Lower leg skin (tissue), 3 donors: ENCODE measurements at regions not wholly inside any gene's neighbourhood (a gene's known extent, or its start where the extent isn't known, plus 50 kb on each side); places are given as distances from the start of the nearest gene placed in this dataset.

ENCODE experiments used
- POLR2A ChIP-seq, 2 donors: fragments of 450-650 bp; IDR thresholded peaks; one replicate each; pipeline ENCODE4 v1.6.1; 2016 to 2017; ENCODE audit warnings: antibody characterized with exemption in 2 of 2, mild to moderate bottlenecking in 1 of 2, moderate library complexity in 1 of 2
- TF ChIP-seq, protein P1 (sequence below), 3 donors: fragments of 450-650 bp; IDR thresholded peaks; one replicate each; pipeline ENCODE4 v1.5.1; 2016; ENCODE audit warnings: antibody characterized with exemption in 3 of 3, mild to moderate bottlenecking in 3 of 3, moderate library complexity in 2 of 3

DNA sequence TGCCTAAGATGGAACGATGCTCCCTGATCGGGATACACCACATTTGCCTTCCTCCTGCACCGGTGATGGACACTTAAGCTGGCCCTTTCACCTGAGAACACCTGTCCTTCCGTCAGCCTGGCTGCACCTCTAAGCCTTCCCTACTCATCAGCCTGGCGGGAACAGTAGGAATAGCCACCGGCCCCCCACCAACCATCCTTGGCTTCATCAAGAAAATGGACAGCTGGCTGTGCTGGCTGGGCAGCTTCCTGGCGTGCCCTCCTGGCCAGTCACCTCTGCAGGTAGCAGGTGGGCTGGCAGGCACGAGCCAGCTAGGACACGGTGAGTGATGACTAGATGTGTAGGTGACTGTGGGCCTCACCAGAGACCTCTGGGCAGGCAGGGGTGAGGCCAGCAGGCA, 142.8 kb downstream of the CTTN start:
- TF ChIP-seq, protein P1, sequence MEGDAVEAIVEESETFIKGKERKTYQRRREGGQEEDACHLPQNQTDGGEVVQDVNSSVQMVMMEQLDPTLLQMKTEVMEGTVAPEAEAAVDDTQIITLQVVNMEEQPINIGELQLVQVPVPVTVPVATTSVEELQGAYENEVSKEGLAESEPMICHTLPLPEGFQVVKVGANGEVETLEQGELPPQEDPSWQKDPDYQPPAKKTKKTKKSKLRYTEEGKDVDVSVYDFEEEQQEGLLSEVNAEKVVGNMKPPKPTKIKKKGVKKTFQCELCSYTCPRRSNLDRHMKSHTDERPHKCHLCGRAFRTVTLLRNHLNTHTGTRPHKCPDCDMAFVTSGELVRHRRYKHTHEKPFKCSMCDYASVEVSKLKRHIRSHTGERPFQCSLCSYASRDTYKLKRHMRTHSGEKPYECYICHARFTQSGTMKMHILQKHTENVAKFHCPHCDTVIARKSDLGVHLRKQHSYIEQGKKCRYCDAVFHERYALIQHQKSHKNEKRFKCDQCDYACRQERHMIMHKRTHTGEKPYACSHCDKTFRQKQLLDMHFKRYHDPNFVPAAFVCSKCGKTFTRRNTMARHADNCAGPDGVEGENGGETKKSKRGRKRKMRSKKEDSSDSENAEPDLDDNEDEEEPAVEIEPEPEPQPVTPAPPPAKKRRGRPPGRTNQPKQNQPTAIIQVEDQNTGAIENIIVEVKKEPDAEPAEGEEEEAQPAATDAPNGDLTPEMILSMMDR (IDR thresholded peaks at IDR 0.05): no peak
- TF ChIP-seq POLR2A (IDR thresholded peaks at IDR 0.05): no peak
